ENCODE measurements at regions not wholly inside any gene's neighbourhood (a gene's known extent, or its start where the extent isn't known, plus 50 kb on each side); places are given as distances from the start of the nearest gene placed in this dataset.

DNA sequence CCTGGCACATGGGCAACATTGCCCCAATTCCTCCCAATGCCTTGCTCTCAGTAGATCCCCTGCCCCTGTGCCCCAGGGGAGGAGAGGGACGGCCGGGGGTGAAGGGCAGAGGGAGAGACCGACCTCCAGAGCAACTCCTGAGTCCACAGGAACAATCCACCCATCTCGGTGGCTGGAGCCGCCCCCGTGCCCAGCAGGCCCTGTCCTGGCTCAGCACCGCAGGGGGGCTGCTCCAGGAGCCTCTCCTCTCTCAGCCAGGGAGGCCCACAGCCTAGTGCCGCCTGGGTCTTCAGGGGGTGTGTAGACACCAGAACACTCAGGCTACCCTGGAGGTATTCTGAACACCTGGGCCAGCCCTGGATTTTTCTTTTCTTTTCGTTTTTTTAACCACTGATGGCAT, 233.7 kb upstream of the SDK2 start:
- TF ChIP-seq, protein P1, sequence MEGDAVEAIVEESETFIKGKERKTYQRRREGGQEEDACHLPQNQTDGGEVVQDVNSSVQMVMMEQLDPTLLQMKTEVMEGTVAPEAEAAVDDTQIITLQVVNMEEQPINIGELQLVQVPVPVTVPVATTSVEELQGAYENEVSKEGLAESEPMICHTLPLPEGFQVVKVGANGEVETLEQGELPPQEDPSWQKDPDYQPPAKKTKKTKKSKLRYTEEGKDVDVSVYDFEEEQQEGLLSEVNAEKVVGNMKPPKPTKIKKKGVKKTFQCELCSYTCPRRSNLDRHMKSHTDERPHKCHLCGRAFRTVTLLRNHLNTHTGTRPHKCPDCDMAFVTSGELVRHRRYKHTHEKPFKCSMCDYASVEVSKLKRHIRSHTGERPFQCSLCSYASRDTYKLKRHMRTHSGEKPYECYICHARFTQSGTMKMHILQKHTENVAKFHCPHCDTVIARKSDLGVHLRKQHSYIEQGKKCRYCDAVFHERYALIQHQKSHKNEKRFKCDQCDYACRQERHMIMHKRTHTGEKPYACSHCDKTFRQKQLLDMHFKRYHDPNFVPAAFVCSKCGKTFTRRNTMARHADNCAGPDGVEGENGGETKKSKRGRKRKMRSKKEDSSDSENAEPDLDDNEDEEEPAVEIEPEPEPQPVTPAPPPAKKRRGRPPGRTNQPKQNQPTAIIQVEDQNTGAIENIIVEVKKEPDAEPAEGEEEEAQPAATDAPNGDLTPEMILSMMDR (IDR thresholded peaks at IDR 0.05; ENCODE audit: poor library complexity, severe bottlenecking), result no peak
- TF ChIP-seq POLR2AphosphoS5 (IDR thresholded peaks at IDR 0.05) (no peak), REST (IDR thresholded peaks at IDR 0.05; ENCODE audit: borderline replicate concordance) (no peak), RAD21 (conservative IDR thresholded peaks at IDR 0.05) (no peak), EZH2 (IDR thresholded peaks at IDR 0.05; ENCODE audit: borderline replicate concordance, insufficient read depth, low read length, poor library complexity, severe bottlenecking) (no peak), EP300 (conservative IDR thresholded peaks at IDR 0.05; ENCODE audit: poor library complexity, severe bottlenecking) (no peak)

Measured in neural cell (in vitro differentiated cells).